GM18505 (cell line): ENCODE measurements at regions not wholly inside any gene's neighbourhood (a gene's known extent, or its start where the extent isn't known, plus 50 kb on each side); places are given as distances from the start of the nearest gene placed in this dataset.
"Not testable (repeated sequence)": the region's sequence is repeated elsewhere in the genome, so short reads cannot be mapped to it uniquely, and the experiment has no call there.

Source experiments
- ATAC-seq: cut with Tn5 transposase; IDR thresholded peaks from one replicate; pipeline ENCODE4 v1.9.1; 2021; ENCODE audit not compliant: unreplicated experiment
- POLR2A ChIP-seq: IDR thresholded peaks from 4 replicates; pipeline ENCODE4 v1.6.1; 2011; ENCODE audit warnings: borderline replicate concordance; ENCODE audit not compliant: insufficient read depth, insufficient read length; ENCODE audit errors: extremely low read depth

GRCh38 chr9:103485138-103485537 is 490.0 kb downstream of the CYLC2 start:
- no peak for TF ChIP-seq POLR2A
- no peak for ATAC-seq

- no peak for TF ChIP-seq POLR2A
- no peak for ATAC-seq
Observed at GRCh38 chr9:103514767-103515166, 519.6 kb downstream of the CYLC2 start.

- ATAC-seq, result no peak
- no peak for TF ChIP-seq POLR2A
Observed at GRCh38 chr9:103522409-103522808, 527.3 kb downstream of the CYLC2 start.

GRCh38 chr9:103530934-103531333 is 535.8 kb downstream of the CYLC2 start:
- ATAC-seq, result no peak
- TF ChIP-seq POLR2A, result no peak

GRCh38 chr9:103533318-103533717 is 538.2 kb downstream of the CYLC2 start:
- no peak for TF ChIP-seq POLR2A
- ATAC-seq, result no peak

- no peak for TF ChIP-seq POLR2A
- ATAC-seq, result no peak
Observed at GRCh38 chr9:103537426-103537825, 542.3 kb downstream of the CYLC2 start.

GRCh38 chr9:103545260-103545659 is 548.8 kb upstream of the SMC2 start:
- no peak for ATAC-seq
- TF ChIP-seq POLR2A, result no peak

- no peak for TF ChIP-seq POLR2A
- no peak for ATAC-seq
Observed at GRCh38 chr9:103552712-103553111, 541.4 kb upstream of the SMC2 start.

GRCh38 chr9:103574056-103574455 is 520.1 kb upstream of the SMC2 start:
- TF ChIP-seq POLR2A, result no peak
- no peak for ATAC-seq

GRCh38 chr9:103586721-103587120 is 507.4 kb upstream of the SMC2 start:
- no peak for TF ChIP-seq POLR2A
- ATAC-seq, result no peak

- no peak for TF ChIP-seq POLR2A
- ATAC-seq, result no peak
Observed at GRCh38 chr9:103601287-103601686, 492.8 kb upstream of the SMC2 start.

GRCh38 chr9:103611950-103612349 is 482.2 kb upstream of the SMC2 start:
- not testable (repeated sequence) for ATAC-seq

GRCh38 chr9:103615994-103616393 is 478.1 kb upstream of the SMC2 start:
- TF ChIP-seq POLR2A, result no peak
- ATAC-seq, result no peak

GRCh38 chr9:103617046-103617445 is 477.1 kb upstream of the SMC2 start:
- TF ChIP-seq POLR2A, result no peak
- ATAC-seq, result no peak

- TF ChIP-seq POLR2A, result no peak
- ATAC-seq, result no peak
Observed at GRCh38 chr9:103625161-103625804, 468.8 kb upstream of the SMC2 start.

GRCh38 chr9:103627731-103628130 is 466.4 kb upstream of the SMC2 start:
- no peak for TF ChIP-seq POLR2A

GRCh38 chr9:103649086-103649485 is 445.0 kb upstream of the SMC2 start:
- no peak for ATAC-seq
- no peak for TF ChIP-seq POLR2A

More at GRCh38 chr9:103627731-103628130, 466.4 kb upstream of the SMC2 start:
- no peak for ATAC-seq
